H1 (cell line): ENCODE measurements at regions not wholly inside any gene's neighbourhood (a gene's known extent, or its start where the extent isn't known, plus 50 kb on each side); places are given as distances from the start of the nearest gene placed in this dataset.

Source experiments
- CTCF ChIA-PET: fragments of 300-600 bp; sonication (Branson Sonifier 250); formaldehyde crosslinking; loops from one replicate; lab custom pipeline; 2021; ENCODE audit not compliant: partially characterized antibody; lab: Charles Lee
- POLR2A ChIA-PET: fragments of 300-600 bp; sonication (Branson Sonifier 250); formaldehyde crosslinking; loops from one replicate; lab custom pipeline; 2021; ENCODE audit warnings: inconsistent platforms; ENCODE audit not compliant: partially characterized antibody; lab: Charles Lee
- DNase-seq, 2 experiments: peaks; one replicate each; pipeline versions ENCODE4 v3.0.0 to v3.0.0-alpha.2; 2010 to 2022; ENCODE audit warnings: low spot score in 2 of 2, low read depth in 1 of 2, mixed read lengths in 1 of 2
- FAIRE-seq: peaks from 2 replicates; lab custom pipeline; 2011; peaks lifted over from hg19 to GRCh38; lab: Jason Lieb, UNC
- H2AFZ ChIP-seq: 2 replicates; pipeline ENCODE4 v1.8.1; 2012; ENCODE audit warnings: low read length, inconsistent platforms
- H2AK5ac ChIP-seq: 2 replicates; pipeline ENCODE4 v1.6.1; 2013; ENCODE audit warnings: low read depth, low read length
- H2BK120ac ChIP-seq: replicated peaks from 2 replicates; pipeline ENCODE3; 2013; ENCODE audit warnings: low read depth, low read length, inconsistent platforms
- H2BK12ac ChIP-seq: 2 replicates; pipeline ENCODE4 v1.6.1; 2013; ENCODE audit warnings: low read depth, low read length
- H2BK15ac ChIP-seq: 2 replicates; pipeline ENCODE4 v1.6.1; 2013; ENCODE audit warnings: low read length
- H2BK20ac ChIP-seq: 2 replicates; pipeline ENCODE4 v1.6.1; 2013; ENCODE audit warnings: low read length
- H2BK5ac ChIP-seq: 2 replicates; pipeline ENCODE4 v1.6.1; 2013; ENCODE audit warnings: low read depth, low read length
- H3K14ac ChIP-seq: 2 replicates; pipeline ENCODE4 v1.6.1; 2013; ENCODE audit warnings: inconsistent platforms; ENCODE audit not compliant: insufficient read length
- H3K18ac ChIP-seq: 2 replicates; pipeline ENCODE4 v1.6.1; 2013; ENCODE audit warnings: low read length; ENCODE audit errors: extremely low read depth
- H3K23ac ChIP-seq: 2 replicates; pipeline ENCODE4 v1.6.1; 2013; ENCODE audit warnings: inconsistent platforms; ENCODE audit not compliant: insufficient read length
- H3K23me2 ChIP-seq: 2 replicates; pipeline ENCODE4 v1.6.1; 2013; ENCODE audit warnings: low read depth, low read length
- H3K27ac ChIP-seq: 2 replicates; pipeline ENCODE4 v1.6.1; 2011; ENCODE audit warnings: low read depth, low read length, inconsistent platforms
- H3K27me3 ChIP-seq, 4 experiments: replicated peaks in 1 of 4; 1 replicate in 1 of 4; 2 replicates in 3 of 4; pipeline versions ENCODE4 v1.6.1 to v1.8.1; 2011 to 2013; ENCODE audit warnings: low read length in 3 of 4, mild to moderate bottlenecking in 3 of 4, inconsistent platforms in 2 of 4, mixed read lengths in 2 of 4, moderate library complexity in 1 of 4; ENCODE audit not compliant: control insufficient read depth in 3 of 4, insufficient read depth in 3 of 4; ENCODE audit errors: extremely low read depth in 1 of 4
- H3K36me3 ChIP-seq, 4 experiments: 2 replicates each; pipeline versions ENCODE4 v1.6.1 to v1.8.1; 2011 to 2013; ENCODE audit warnings: mild to moderate bottlenecking in 4 of 4, low read length in 3 of 4, moderate library complexity in 2 of 4, control low read depth in 1 of 4, inconsistent platforms in 1 of 4; ENCODE audit not compliant: insufficient read depth in 4 of 4, control insufficient read depth in 2 of 4
- H3K4ac ChIP-seq: replicated peaks from 2 replicates; pipeline ENCODE3; 2013; ENCODE audit warnings: low read length, low read depth, mixed read lengths, inconsistent platforms; ENCODE audit not compliant: insufficient read length
- H3K4me1 ChIP-seq, 4 experiments: replicated peaks in 1 of 4; 1 replicate in 1 of 4; 2 replicates in 3 of 4; pipeline versions ENCODE4 v1.6.1 to v1.8.1; 2011 to 2013; ENCODE audit warnings: low read length in 3 of 4, inconsistent platforms in 2 of 4, mixed read lengths in 1 of 4; ENCODE audit not compliant: insufficient read depth in 4 of 4, control insufficient read depth in 3 of 4
- H3K4me2 ChIP-seq, 2 experiments: 2 replicates each; pipeline versions ENCODE4 v1.6.1 to v1.8.1; 2011 to 2013; ENCODE audit warnings: low read depth in 2 of 2, low read length in 2 of 2, control low read depth in 1 of 2, inconsistent platforms in 1 of 2, mild to moderate bottlenecking in 1 of 2; ENCODE audit not compliant: insufficient read depth in 1 of 2
- H3K4me3 ChIP-seq, 4 experiments: fragments of 200-600, 300-600 bp in 1 of 4; sonication (generic), shearing (Covaris generic), sonication (Bioruptor Twin) in 1 of 4; 2 replicates each; pipeline versions ENCODE4 v1.5.1 to v1.8.1; 2011 to 2016; ENCODE audit warnings: low read length in 4 of 4, low read depth in 3 of 4, control low read depth in 2 of 4, inconsistent platforms in 2 of 4, mild to moderate bottlenecking in 2 of 4, mixed read lengths in 1 of 4, moderate library complexity in 1 of 4; ENCODE audit not compliant: insufficient read depth in 2 of 4; ENCODE audit errors: extremely low read depth in 1 of 4
- H3K56ac ChIP-seq: replicated peaks from 2 replicates; pipeline ENCODE3; 2013; ENCODE audit warnings: low read depth, mild to moderate bottlenecking, mixed read lengths, low read length, inconsistent platforms; ENCODE audit not compliant: insufficient read length
- H3K79me1 ChIP-seq: 2 replicates; pipeline ENCODE4 v1.6.1; 2013; ENCODE audit warnings: low read depth, low read length, control low read depth
- H3K79me2 ChIP-seq, 2 experiments: 2 replicates each; pipeline versions ENCODE4 v1.6.1 to v1.8.1; 2012 to 2013; ENCODE audit warnings: low read length in 2 of 2, mild to moderate bottlenecking in 2 of 2, inconsistent platforms in 1 of 2; ENCODE audit not compliant: insufficient read depth in 2 of 2, control insufficient read depth in 1 of 2
- H3K9ac ChIP-seq, 4 experiments: replicated peaks in 1 of 4; 1 replicate in 1 of 4; 2 replicates in 3 of 4; pipeline versions ENCODE4 v1.6.1 to v1.8.1; 2011 to 2013; ENCODE audit warnings: low read depth in 3 of 4, low read length in 3 of 4, control low read depth in 2 of 4, mild to moderate bottlenecking in 2 of 4, moderate library complexity in 2 of 4, inconsistent platforms in 1 of 4; ENCODE audit errors: extremely low read depth in 1 of 4
- H3K9me3 ChIP-seq, 2 experiments: 2 replicates each; pipeline versions ENCODE4 v1.6.1 to v1.8.1; 2012 to 2013; ENCODE audit warnings: mild to moderate bottlenecking in 2 of 2, moderate library complexity in 2 of 2, control low read depth in 1 of 2, inconsistent platforms in 1 of 2, low read depth in 1 of 2, low read length in 1 of 2, mixed read lengths in 1 of 2; ENCODE audit not compliant: insufficient read depth in 2 of 2
- H4K20me1 ChIP-seq, 2 experiments: replicated peaks in 1 of 2; 2 replicates each; pipeline versions ENCODE3 to v1.8.1; 2011 to 2013; ENCODE audit warnings: inconsistent platforms in 2 of 2, low read length in 2 of 2, mild to moderate bottlenecking in 1 of 2; ENCODE audit not compliant: insufficient read depth in 2 of 2, control insufficient read depth in 1 of 2
- H4K5ac ChIP-seq: 2 replicates; pipeline ENCODE4 v1.6.1; 2013; ENCODE audit warnings: low read length, low read depth, mixed read lengths, inconsistent platforms; ENCODE audit not compliant: insufficient read length
- H4K8ac ChIP-seq: 2 replicates; pipeline ENCODE4 v1.8.0; 2013; ENCODE audit warnings: mild to moderate bottlenecking, moderate library complexity, low read length, inconsistent platforms; ENCODE audit not compliant: insufficient read depth; ENCODE audit errors: extremely low read depth
- H4K91ac ChIP-seq: replicated peaks from 2 replicates; pipeline ENCODE3; 2013; ENCODE audit warnings: low read length, mixed read lengths, inconsistent platforms; ENCODE audit not compliant: insufficient read length
- ATF2 ChIP-seq: IDR thresholded peaks from 2 replicates; pipeline ENCODE4 v1.6.1; 2012; ENCODE audit warnings: low read length, inconsistent platforms
- BRCA1 ChIP-seq: IDR thresholded peaks from 2 replicates; pipeline ENCODE4 v1.6.1; 2012; ENCODE audit warnings: low read depth, low read length, improper control_type of control experiment
- CHD1 ChIP-seq: IDR thresholded peaks from 2 replicates; pipeline ENCODE4 v1.6.1; 2012; ENCODE audit warnings: low read depth, low read length, improper control_type of control experiment
- CTBP2 ChIP-seq: IDR thresholded peaks from 2 replicates; pipeline ENCODE4 v1.7.0; 2011; ENCODE audit warnings: borderline replicate concordance, mild to moderate bottlenecking, moderate library complexity, mixed read lengths, low read length; ENCODE audit not compliant: insufficient read depth, insufficient read length
- NRF1 ChIP-seq: IDR thresholded peaks from 2 replicates; pipeline ENCODE4 v1.6.1; 2011; ENCODE audit warnings: mild to moderate bottlenecking, low read depth, low read length, improper control_type of control experiment
- WGBS, 2 experiments: shearing (Covaris generic) in 1 of 2; methylation state at CpG; one replicate each; pipeline versions ENCODE4 v1.1.6 to v1.1.7; 2013 to 2015; ENCODE audit warnings: low lambda C conversion rate in 2 of 2, mixed read lengths in 2 of 2, inconsistent platforms in 1 of 2, low coverage in 1 of 2, missing lambda C conversion rate in 1 of 2; ENCODE audit not compliant: insufficient replicate concordance in 2 of 2, insufficient coverage in 1 of 2, insufficient read length in 1 of 2; ENCODE audit errors: extremely low coverage in 1 of 2, missing lambda C conversion rate in 1 of 2; 5-methylcytosine and 5-hydroxymethylcytosine counted together

- no peak overlapping the region for H2BK12ac ChIP-seq
- H3K56ac ChIP-seq = no peak overlapping the region
- FAIRE-seq (no peak), DNase-seq (no peak)
- no peaks in the 10 kb centered on the region for H3K36me3 ChIP-seq
- no peaks in the 10 kb centered on the region for H4K20me1 ChIP-seq
- no peak overlapping the region for H3K18ac ChIP-seq
- POLR2A ChIA-PET = no interaction called here
- no peaks in the 10 kb centered on the region for H3K27me3 ChIP-seq
- H2AFZ ChIP-seq = no peak overlapping the region
- no peak overlapping the region for H4K91ac ChIP-seq
- no peak overlapping the region for H3K23ac ChIP-seq
- H3K79me2 ChIP-seq = no peaks in the 10 kb centered on the region
- H3K4ac ChIP-seq = no peak overlapping the region
- 93% methylated on average over 5 of the region's 5 CpGs; no CpG with 5 or more reads in 1 of the 2 experiments for WGBS, 2 experiments
- H3K14ac ChIP-seq = no peak overlapping the region
- no peaks in the 10 kb centered on the region for H3K23me2 ChIP-seq
- no peak overlapping the region for H3K4me3 ChIP-seq
- H3K4me2 ChIP-seq = no peak overlapping the region
- no peak overlapping the region for H2BK15ac ChIP-seq
- CTCF ChIA-PET = no interaction called here
- H3K27ac ChIP-seq = no peak overlapping the region
- no peaks in the 10 kb centered on the region for H3K79me1 ChIP-seq
- no peak overlapping the region for H2BK5ac ChIP-seq
- no peaks in the 10 kb centered on the region for H3K9me3 ChIP-seq
- no peak overlapping the region for H3K9ac ChIP-seq
- no peak for TF ChIP-seq CHD1
- TF ChIP-seq BRCA1 = no peak
- no peak for TF ChIP-seq NRF1
- no peak for TF ChIP-seq CTBP2
- TF ChIP-seq ATF2 = no peak
- no peak overlapping the region for H2BK20ac ChIP-seq
- H4K5ac ChIP-seq = no peak overlapping the region
- H4K8ac ChIP-seq = no peak overlapping the region
- H3K4me1 ChIP-seq = no peaks in the 10 kb centered on the region
- no peak overlapping the region for H2BK120ac ChIP-seq
- no peak overlapping the region for H2AK5ac ChIP-seq
These were observed 168.6 kb upstream of the RFC3 start for GRCh38 chr13:33649212-33649878.
